Stomach (tissue), 4 donors: ENCODE measurements at regions not wholly inside any gene's neighbourhood (a gene's known extent, or its start where the extent isn't known, plus 50 kb on each side); places are given as distances from the start of the nearest gene placed in this dataset.

Experiments
- POLR2A ChIP-seq, 4 donors: fragments of 450-650 bp; IDR thresholded peaks; one replicate each; pipeline ENCODE4 v1.6.1; 2016; ENCODE audit warnings: antibody characterized with exemption in 4 of 4, control low read depth in 2 of 4, mild to moderate bottlenecking in 1 of 4, moderate library complexity in 1 of 4
- TF ChIP-seq, protein P1 (sequence below), 7 experiments: fragments of 450-650 bp in 4 of 7; fragments of 200-600 bp in 3 of 7; sonication (generic) in 3 of 7; IDR thresholded peaks; one replicate each; pipeline ENCODE4 v1.5.1; 2016 to 2019; ENCODE audit warnings: antibody characterized with exemption in 7 of 7, control low read depth in 2 of 7, mild to moderate bottlenecking in 1 of 7

DNA sequence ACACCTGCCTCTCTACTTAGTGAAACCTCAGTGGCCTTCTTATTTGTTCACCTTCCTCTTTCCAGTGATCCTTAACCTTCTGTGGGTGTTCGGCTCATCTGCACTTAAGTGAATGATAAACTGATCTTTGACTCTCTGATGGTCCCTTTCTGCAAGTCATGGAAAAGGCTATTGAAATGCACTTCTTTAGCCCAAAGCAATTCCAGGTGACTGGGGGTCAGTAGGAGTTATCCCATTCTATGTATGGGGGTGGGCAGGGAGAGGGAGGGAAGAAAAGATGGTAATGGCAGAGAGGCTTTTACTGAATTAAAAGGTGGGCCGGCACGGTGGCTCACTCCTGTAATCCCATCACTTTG, 170.8 kb downstream of the RGS9 start:
- TF ChIP-seq, protein P1, sequence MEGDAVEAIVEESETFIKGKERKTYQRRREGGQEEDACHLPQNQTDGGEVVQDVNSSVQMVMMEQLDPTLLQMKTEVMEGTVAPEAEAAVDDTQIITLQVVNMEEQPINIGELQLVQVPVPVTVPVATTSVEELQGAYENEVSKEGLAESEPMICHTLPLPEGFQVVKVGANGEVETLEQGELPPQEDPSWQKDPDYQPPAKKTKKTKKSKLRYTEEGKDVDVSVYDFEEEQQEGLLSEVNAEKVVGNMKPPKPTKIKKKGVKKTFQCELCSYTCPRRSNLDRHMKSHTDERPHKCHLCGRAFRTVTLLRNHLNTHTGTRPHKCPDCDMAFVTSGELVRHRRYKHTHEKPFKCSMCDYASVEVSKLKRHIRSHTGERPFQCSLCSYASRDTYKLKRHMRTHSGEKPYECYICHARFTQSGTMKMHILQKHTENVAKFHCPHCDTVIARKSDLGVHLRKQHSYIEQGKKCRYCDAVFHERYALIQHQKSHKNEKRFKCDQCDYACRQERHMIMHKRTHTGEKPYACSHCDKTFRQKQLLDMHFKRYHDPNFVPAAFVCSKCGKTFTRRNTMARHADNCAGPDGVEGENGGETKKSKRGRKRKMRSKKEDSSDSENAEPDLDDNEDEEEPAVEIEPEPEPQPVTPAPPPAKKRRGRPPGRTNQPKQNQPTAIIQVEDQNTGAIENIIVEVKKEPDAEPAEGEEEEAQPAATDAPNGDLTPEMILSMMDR (IDR thresholded peaks at IDR 0.05), result no peak
- TF ChIP-seq POLR2A (IDR thresholded peaks at IDR 0.05), result no peak
